ENCODE measurements at regions not wholly inside any gene's neighbourhood (a gene's known extent, or its start where the extent isn't known, plus 50 kb on each side); places are given as distances from the start of the nearest gene placed in this dataset.
"Not testable (repeated sequence)": the region's sequence is repeated elsewhere in the genome, so short reads cannot be mapped to it uniquely, and the experiment has no call there.

DNA sequence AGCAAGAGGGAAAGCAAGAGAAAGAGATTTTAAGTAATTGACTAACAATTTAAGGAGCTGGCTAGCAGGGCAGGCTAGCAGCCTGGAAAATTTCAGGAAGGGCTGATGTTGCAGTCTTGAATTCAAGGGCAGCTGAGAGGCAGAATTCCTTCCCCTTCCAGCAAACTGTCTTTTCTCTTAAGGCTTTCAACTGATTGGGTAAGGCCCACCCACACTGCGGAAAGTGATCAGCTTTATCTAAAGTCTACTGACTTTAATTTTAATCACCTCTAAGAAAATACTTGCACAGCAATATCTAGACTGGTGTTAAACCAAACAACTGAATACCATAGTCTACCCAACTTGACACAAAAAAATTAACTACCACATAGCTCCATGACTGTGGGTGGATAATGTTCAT, 303.9 kb downstream of the FZD1 start:
- Histone ChIP-seq H3K36me3 (ENCODE audit: insufficient read depth) (no peaks in the 10 kb centered on the region), H3K27ac (ENCODE audit: low read depth) (no peak overlapping the region), H3K4me1 (ENCODE audit: insufficient read depth) (no peaks in the 10 kb centered on the region), H3K4me3 (ENCODE audit: low read depth, low read length) (no peak overlapping the region)
- 97% methylated on average over 1 of the region's 1 CpG for WGBS
- no peak for DNase-seq (ENCODE audit: extremely low spot score)

DNA sequence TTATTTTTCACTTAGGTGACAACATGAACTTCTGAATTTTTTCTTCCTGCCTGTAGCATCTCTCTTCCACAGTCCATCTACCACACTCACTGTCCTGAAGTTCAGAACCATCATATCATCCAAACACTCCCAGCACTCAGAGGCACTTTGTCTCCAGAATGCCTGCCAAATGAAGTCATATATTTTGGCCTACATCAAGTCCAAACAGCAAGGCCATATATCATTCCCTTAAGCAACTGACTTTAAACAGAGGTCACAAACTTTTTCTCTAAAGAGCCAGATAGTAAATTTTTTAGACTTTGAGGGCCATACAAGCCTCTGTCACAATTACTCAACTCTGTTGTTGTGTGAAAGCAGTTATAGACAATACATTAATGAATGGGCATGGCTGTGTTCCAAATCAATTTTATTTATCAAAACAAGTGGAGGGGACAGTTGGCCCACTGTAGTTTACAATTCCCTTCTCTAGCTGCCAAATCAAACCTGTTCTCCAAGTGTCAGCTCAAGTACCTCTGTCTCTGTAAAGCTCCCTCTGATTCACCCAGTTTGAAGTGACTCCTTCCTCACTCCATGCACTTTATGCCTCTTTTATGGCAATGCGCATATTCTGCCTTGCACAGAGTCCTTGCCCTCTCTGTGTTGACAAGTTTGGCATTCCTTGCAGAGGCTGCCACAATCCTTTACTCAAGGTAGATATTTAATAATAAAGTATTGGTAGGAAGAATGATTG, 305.7 kb downstream of the FZD1 start:
- DNase-seq (ENCODE audit: extremely low spot score) = no peak
- no peak overlapping the region for H3K4me3 ChIP-seq (ENCODE audit: low read depth, low read length)
- 94% methylated on average over 1 of the region's 1 CpG for WGBS
- H3K36me3 ChIP-seq (ENCODE audit: insufficient read depth) = no peaks in the 10 kb centered on the region
- no peaks in the 10 kb centered on the region for H3K4me1 ChIP-seq (ENCODE audit: insufficient read depth)
- H3K27ac ChIP-seq (ENCODE audit: low read depth) = no peak overlapping the region

DNA sequence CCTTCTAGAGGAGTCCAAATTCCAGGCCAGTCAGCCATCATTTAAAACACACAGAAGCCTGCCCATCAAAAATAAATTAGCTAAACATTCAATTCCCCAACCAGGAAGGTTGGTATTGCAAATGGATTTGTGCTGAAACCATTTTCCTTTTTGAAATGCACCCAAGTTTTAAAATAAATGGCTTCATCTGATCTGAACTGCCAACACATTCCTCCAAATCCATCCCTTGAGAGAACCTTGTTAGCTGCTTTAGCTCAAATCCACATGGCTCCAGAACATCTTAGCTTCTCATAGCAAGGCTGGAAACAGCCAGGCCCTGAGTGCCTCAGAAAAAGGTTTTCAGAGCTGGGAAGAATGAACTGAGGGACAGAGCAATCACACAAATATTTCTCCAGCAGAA, 306.3 kb downstream of the FZD1 start:
- no peak for DNase-seq (ENCODE audit: extremely low spot score)
- Histone ChIP-seq H3K4me1 (ENCODE audit: insufficient read depth) (no peaks in the 10 kb centered on the region), H3K27ac (ENCODE audit: low read depth) (no peak overlapping the region)

DNA sequence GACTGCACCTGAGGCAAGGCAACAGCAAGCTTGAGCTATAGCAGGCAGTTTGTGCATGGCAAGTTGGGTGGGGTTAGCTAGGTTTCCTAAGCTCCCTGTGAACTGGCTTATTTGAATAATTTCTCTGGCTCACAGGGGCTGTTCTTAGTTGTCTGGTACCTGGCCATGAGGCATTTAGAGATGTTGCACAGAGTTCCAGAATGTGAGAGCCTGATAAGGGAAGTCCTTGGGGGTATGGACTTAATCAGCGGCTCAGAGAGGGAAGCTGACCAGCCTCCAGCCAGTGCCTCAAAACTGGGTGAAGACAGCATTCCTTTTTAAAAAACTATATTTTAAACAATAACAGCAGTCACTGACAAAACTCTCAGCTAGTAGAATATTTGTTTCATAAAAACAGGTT, 307.4 kb downstream of the FZD1 start:
- Histone ChIP-seq H3K4me3 (ENCODE audit: low read depth, low read length) (no peak overlapping the region), H3K4me1 (ENCODE audit: insufficient read depth) (no peaks in the 10 kb centered on the region), H3K36me3 (ENCODE audit: insufficient read depth) (no peaks in the 10 kb centered on the region), H3K27ac (ENCODE audit: low read depth) (no peak overlapping the region)
- WGBS = 98% methylated on average over 1 of the region's 1 CpG
- no peak for DNase-seq (ENCODE audit: extremely low spot score)

More for the DNA sequence above, 306.3 kb downstream of the FZD1 start:
- Histone ChIP-seq H3K4me3 (ENCODE audit: low read depth, low read length) (no peak overlapping the region), H3K36me3 (ENCODE audit: insufficient read depth) (no peaks in the 10 kb centered on the region)

DNA sequence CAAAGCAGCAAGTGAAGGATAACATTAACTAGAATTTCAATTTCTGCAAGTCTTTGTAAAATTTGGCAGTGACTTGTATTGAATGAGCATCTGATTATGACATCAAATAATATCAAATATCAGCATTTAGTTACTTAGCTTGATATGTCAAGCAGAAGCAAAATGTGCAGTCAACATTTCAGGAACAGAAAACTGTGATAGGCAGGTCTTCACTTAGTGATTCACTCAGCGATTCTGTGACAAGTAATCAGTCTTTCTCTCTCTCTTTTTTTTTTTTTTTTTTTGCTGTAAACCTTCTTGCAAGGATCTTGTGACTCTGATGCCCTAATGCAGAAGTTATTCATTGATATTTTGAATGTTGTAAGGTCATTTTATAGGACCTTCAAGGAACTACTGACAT, 307.1 kb downstream of the MTERF1 start:
- no peak for DNase-seq (ENCODE audit: extremely low spot score)
- Histone ChIP-seq H3K27ac (ENCODE audit: low read depth) (no peak overlapping the region), H3K4me1 (ENCODE audit: insufficient read depth) (no peaks in the 10 kb centered on the region), H3K36me3 (ENCODE audit: insufficient read depth) (no peaks in the 10 kb centered on the region), H3K4me3 (ENCODE audit: low read depth, low read length) (no peak overlapping the region)
- WGBS = 96% methylated on average over 1 of the region's 1 CpG

DNA sequence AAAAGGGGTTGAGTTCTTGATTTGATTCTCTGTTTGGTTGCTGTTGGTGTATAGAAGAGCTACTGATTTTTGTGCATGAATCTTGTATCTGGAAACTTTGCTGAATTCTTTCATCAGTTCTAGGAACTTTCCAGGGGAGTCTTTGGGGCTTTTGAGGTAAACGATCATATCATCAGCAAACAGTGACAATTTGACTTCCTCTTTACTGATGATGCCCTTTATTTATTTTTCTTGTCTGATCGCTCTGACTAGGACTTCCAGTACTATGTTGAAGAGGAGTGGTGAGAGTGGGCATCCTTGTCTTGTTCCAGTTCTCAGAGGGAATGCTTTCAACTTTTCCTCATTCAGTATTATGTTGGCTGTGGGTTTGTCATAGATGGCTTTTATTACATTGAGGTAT, 304.0 kb downstream of the MTERF1 start:
- H3K4me3 ChIP-seq (ENCODE audit: low read depth, low read length); H3K4me1 ChIP-seq (ENCODE audit: insufficient read depth); H3K27ac ChIP-seq (ENCODE audit: low read depth); H3K36me3 ChIP-seq (ENCODE audit: insufficient read depth); DNase-seq (ENCODE audit: extremely low spot score): not testable (repeated sequence)
- WGBS = 96% methylated on average over 2 of the region's 2 CpGs

DNA sequence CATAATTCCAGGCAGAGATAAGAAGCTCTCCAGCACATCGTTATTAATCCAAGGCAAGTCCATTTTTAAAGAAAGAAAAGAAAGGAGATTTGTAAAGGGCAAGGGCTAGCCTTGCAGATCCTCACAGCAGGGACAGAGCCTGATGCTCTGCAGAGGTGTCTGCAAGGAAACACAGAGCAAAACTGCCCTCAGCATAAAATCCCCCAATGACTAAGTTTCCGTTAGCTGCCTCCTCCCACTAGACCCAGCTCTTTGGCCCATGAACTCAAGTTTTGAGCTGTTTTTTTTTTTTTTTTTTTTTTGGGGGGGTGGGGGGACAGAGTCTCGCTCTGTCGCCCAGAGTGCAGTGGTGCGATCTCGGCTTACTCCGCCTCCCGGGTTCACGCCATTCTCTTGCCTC, 300.7 kb downstream of the MTERF1 start:
- Histone ChIP-seq H3K27ac (ENCODE audit: low read depth) (no peak overlapping the region), H3K4me1 (ENCODE audit: insufficient read depth) (no peaks in the 10 kb centered on the region), H3K36me3 (ENCODE audit: insufficient read depth) (no peaks in the 10 kb centered on the region), H3K4me3 (ENCODE audit: low read depth, low read length) (no peak overlapping the region)
- 77% methylated on average over 9 of the region's 9 CpGs for WGBS
- no peak for DNase-seq (ENCODE audit: extremely low spot score)

DNA sequence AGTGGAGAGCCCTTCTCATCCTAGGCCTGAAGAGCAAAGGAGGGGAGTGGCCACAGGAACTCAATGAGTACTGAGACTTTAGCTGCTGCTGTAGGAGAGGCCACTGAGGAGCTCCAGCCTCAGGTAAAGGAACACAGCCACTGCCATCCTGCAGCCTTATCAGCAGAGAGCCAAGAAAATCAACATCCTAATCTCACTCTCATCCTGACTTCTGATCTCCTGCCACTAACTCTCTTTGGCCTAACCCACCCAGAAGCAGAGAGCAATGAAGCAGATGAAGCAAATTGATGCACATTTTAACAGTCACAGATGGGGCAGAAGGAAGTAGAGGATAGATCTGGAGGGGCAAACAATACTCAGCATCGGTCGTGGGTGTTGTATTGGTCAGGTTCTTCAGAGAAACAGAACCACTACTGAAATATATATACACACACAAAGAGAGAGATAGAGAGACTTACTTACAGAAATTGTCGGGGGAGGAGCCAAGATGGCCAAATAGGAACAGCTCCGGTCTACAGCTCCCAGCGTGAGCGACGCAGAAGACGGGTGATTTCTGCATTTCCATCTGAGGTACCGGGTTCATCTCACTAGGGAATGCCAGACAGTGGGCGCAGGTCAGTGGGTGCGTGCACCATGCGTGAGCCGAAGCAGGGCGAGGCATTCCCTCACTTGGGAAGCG, 297.6 kb downstream of the MTERF1 start:
- DNase-seq (ENCODE audit: extremely low spot score) = no peak
- H3K27ac ChIP-seq (ENCODE audit: low read depth) = no peak overlapping the region
- no peaks in the 10 kb centered on the region for H3K4me1 ChIP-seq (ENCODE audit: insufficient read depth)
- no peak overlapping the region for H3K4me3 ChIP-seq (ENCODE audit: low read depth, low read length)
- WGBS = 95% methylated on average over 15 of the region's 15 CpGs
- no peaks in the 10 kb centered on the region for H3K36me3 ChIP-seq (ENCODE audit: insufficient read depth)

DNA sequence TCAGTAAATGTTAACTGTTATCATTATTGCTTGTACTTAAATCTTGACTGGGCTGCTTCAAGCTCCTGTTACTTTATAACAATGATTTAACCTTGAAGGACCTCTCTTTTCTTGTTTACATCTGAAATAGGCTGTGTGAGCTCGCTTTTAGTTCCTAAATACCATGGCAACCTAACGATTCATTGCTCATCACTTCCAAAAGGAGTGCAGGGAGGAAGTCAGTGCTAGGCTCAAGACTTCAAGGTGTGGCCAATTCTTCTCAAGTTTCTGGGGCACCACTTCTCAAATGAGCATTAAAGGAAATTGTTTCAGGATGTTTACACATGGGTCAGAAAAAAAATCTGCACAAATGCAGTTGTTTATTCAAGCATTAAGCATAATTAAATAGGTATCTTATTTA, 284.2 kb downstream of the MTERF1 start:
- no peaks in the 10 kb centered on the region for H3K4me1 ChIP-seq (ENCODE audit: insufficient read depth)
- WGBS = 36% methylated on average over 2 of the region's 2 CpGs

DNA sequence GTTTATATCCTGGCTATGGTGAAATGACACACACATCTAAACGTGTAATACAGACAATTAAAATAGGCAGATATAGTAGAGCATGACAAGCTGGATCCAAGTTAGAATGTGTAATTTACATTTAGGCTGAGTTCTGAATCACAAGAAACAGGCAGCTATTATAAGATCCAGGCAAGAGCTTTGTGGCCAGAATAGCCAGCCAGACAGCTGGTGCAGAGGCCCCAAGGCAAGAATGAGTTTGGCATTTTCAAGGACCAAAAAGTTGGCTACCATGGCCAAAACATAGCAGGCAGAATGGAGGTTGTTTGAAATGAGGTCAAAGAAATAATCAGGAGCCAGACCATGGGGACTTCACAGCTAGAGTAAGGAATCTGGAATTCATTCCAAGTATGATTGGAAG, 281.7 kb downstream of the MTERF1 start:
- no peak overlapping the region for H3K4me3 ChIP-seq (ENCODE audit: low read depth, low read length)
- no peaks in the 10 kb centered on the region for H3K36me3 ChIP-seq (ENCODE audit: insufficient read depth)
- DNase-seq (ENCODE audit: extremely low spot score) = no peak
- 68% methylated on average over 1 of the region's 1 CpG for WGBS
- H3K27ac ChIP-seq (ENCODE audit: low read depth) = no peak overlapping the region
- H3K4me1 ChIP-seq (ENCODE audit: insufficient read depth) = no peaks in the 10 kb centered on the region

More for the DNA sequence above, 284.2 kb downstream of the MTERF1 start:
- Histone ChIP-seq H3K4me3 (ENCODE audit: low read depth, low read length) (no peak overlapping the region), H3K36me3 (ENCODE audit: insufficient read depth) (no peaks in the 10 kb centered on the region), H3K27ac (ENCODE audit: low read depth) (no peak overlapping the region)
- no peak for DNase-seq (ENCODE audit: extremely low spot score)

DNA sequence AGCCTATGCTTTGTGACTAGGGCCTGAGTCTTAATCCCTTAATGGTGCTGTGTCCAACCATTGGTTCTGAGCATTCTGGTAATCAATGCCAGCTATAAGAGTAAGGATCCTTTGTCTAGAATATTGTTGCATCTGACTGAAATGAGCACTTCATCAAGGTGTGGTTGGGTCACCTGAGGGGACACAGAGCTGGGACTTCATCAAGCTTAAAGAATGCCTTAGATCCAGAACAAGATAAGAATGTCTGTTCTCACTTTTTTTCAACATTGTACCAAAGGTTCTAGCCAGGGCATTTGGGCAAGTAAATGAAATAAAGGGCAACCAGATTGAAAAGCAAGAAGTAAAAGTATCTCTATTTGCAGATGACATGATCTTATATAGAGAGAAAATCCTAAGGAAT, 280.4 kb downstream of the MTERF1 start:
- no peak overlapping the region for H3K4me3 ChIP-seq (ENCODE audit: low read depth, low read length)
- no peak for DNase-seq (ENCODE audit: extremely low spot score)
- H3K4me1 ChIP-seq (ENCODE audit: insufficient read depth) = no peaks in the 10 kb centered on the region
- no peak overlapping the region for H3K27ac ChIP-seq (ENCODE audit: low read depth)
- no peaks in the 10 kb centered on the region for H3K36me3 ChIP-seq (ENCODE audit: insufficient read depth)

DNA sequence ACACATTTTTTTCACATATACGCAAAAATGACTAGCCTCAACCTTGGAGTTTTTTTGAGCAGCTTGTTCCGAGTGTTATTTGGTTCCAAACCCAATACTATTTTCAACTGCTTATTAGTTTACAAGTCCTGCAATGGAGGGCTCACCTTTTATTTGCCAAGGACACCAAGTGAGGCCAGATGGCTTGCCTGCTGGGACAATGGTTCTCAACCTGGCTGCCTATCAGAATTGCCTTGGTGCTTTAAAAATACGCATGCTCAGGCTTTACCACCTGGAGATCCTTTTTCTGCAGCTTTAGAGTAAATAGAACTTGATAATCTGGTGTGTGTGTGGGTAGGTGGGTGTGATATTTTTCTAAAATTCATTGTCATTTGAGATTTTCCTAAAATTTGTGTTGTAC, 276.8 kb downstream of the MTERF1 start:
- Histone ChIP-seq H3K4me3 (ENCODE audit: low read depth, low read length) (no peak overlapping the region), H3K4me1 (ENCODE audit: insufficient read depth) (no peaks in the 10 kb centered on the region), H3K27ac (ENCODE audit: low read depth) (no peak overlapping the region), H3K36me3 (ENCODE audit: insufficient read depth) (no peaks in the 10 kb centered on the region)
- no peak for DNase-seq (ENCODE audit: extremely low spot score)
- 95% methylated on average over 3 of the region's 3 CpGs for WGBS

DNA sequence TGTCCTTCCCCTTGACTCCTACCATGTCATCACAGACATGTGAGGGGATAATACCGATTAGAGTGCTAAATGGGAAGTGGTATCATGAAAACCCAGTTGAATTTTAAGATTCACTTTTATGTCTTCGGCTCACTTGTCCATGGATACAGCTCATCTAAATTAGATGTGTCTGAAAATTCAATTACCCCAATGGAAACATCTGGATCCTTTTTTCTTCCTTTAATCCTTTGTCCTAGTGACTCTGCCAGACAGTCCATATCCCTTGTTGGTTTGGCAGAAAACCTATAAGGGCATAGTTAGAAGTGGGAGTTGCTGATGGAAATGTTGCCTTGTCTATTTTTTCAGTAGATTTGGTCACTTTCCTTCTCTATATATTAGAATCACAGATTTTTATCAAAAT, 271.9 kb downstream of the MTERF1 start:
- 93% methylated on average over 2 of the region's 2 CpGs for whole genome bisulfite sequencing
- no peak for DNase-seq (ENCODE audit: extremely low spot score)
- no peak overlapping the region for H3K27ac ChIP-seq (ENCODE audit: low read depth)

DNA sequence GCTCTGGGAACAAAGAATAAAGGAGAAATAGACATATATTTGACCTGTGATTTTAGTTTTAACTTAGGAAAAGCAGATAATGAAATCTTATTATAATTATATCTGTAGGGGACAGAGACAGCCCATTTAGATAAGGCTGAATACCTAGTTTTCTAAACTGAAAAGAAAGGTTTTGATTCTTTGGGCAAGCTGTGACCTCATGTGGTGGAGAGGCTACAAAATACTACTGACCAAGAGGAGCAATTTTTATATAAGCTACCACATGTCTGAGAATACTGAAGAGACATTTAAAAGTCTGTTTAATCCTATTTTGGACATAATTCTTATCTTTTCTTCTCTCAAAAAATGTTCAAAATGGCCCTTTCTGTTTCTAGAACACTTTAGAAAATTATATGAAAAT, 271.0 kb downstream of the MTERF1 start:
- no peak overlapping the region for H3K4me3 ChIP-seq (ENCODE audit: low read depth, low read length)

More for the DNA sequence above, 271.9 kb downstream of the MTERF1 start:
- no peak overlapping the region for H3K4me3 ChIP-seq (ENCODE audit: low read depth, low read length)
- no peaks in the 10 kb centered on the region for H3K36me3 ChIP-seq (ENCODE audit: insufficient read depth)
- H3K4me1 ChIP-seq (ENCODE audit: insufficient read depth) = no peaks in the 10 kb centered on the region

More for the DNA sequence above, 271.0 kb downstream of the MTERF1 start:
- DNase-seq (ENCODE audit: extremely low spot score) = no peak
- H3K36me3 ChIP-seq (ENCODE audit: insufficient read depth) = no peaks in the 10 kb centered on the region
- H3K4me1 ChIP-seq (ENCODE audit: insufficient read depth) = no peaks in the 10 kb centered on the region
- H3K27ac ChIP-seq (ENCODE audit: low read depth) = no peak overlapping the region
